BE2C (cell line): ENCODE measurements at regions not wholly inside any gene's neighbourhood (a gene's known extent, or its start where the extent isn't known, plus 50 kb on each side); places are given as distances from the start of the nearest gene placed in this dataset.

ENCODE experiments used
- DNase-seq: peaks from one replicate; pipeline ENCODE4 v3.0.0-alpha.2; 2020
- H3K27me3 ChIP-seq: fragments of 250-450 bp; sonication (Bioruptor Pico); 2 replicates; pipeline ENCODE4 v1.5.1; 2020; ENCODE audit warnings: mild to moderate bottlenecking
- H3K36me3 ChIP-seq: fragments of 250-450 bp; sonication (Bioruptor Pico); 2 replicates; pipeline ENCODE4 v1.5.1; 2020; ENCODE audit warnings: mild to moderate bottlenecking
- H3K4me1 ChIP-seq: fragments of 250-450 bp; sonication (Bioruptor Pico); 2 replicates; pipeline ENCODE4 v1.5.1; 2020
- H3K4me3 ChIP-seq: 2 replicates; pipeline ENCODE4 v1.5.1; 2011; ENCODE audit warnings: low read depth, low read length
- H3K9me3 ChIP-seq: fragments of 250-450 bp; sonication (Bioruptor Pico); 2 replicates; pipeline ENCODE4 v1.5.1; 2020
- CTCF ChIP-seq: IDR thresholded peaks from 2 replicates; pipeline ENCODE4 v1.5.1; 2012; ENCODE audit warnings: mild to moderate bottlenecking, low read depth, low read length

DNA sequence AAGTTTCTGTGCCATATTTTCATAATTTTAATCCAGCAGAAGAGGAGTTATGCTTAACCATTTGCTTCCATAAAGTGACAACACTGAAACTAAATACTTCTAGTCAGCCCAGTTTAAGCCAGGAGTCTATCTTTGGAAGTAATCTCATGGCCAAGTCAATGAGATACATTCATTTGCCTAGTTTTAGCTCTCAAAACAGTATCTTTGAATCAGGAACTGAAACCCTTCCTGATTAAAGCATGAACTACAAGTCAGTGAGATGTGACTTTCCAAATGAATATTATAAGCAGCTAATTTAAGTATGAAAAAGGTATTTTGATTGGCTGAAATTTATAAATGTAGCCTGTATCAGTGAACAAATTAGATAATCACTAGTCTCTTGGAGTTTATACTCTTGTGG, 491.5 kb downstream of the SLC6A15 start:
- Histone ChIP-seq H3K36me3 (no peaks in the 10 kb centered on the region), H3K4me1 (no peaks in the 10 kb centered on the region), H3K27me3 (no peaks in the 10 kb centered on the region), H3K9me3 (no peaks in the 10 kb centered on the region), H3K4me3 (no peak overlapping the region)
- no peak for DNase-seq
- no peak for TF ChIP-seq CTCF

GRCh38 chr12:84416626-84417025, 496.0 kb downstream of the SLC6A15 start:
- H3K4me3 ChIP-seq: no peak overlapping the region
- DNase-seq: no peak
- H3K4me1 ChIP-seq: no peaks in the 10 kb centered on the region
- H3K9me3 ChIP-seq: no peaks in the 10 kb centered on the region
- no peaks in the 10 kb centered on the region for H3K27me3 ChIP-seq
- no peak for TF ChIP-seq CTCF
- H3K36me3 ChIP-seq: no peaks in the 10 kb centered on the region

- H3K27me3 ChIP-seq: no peaks in the 10 kb centered on the region
- no peak for DNase-seq
- TF ChIP-seq CTCF: no peak
- H3K9me3 ChIP-seq: no peaks in the 10 kb centered on the region
- H3K4me3 ChIP-seq: no peak overlapping the region
- H3K36me3 ChIP-seq: no peaks in the 10 kb centered on the region
- no peaks in the 10 kb centered on the region for H3K4me1 ChIP-seq
These were observed 496.7 kb downstream of the SLC6A15 start for GRCh38 chr12:84415946-84416345.

DNA sequence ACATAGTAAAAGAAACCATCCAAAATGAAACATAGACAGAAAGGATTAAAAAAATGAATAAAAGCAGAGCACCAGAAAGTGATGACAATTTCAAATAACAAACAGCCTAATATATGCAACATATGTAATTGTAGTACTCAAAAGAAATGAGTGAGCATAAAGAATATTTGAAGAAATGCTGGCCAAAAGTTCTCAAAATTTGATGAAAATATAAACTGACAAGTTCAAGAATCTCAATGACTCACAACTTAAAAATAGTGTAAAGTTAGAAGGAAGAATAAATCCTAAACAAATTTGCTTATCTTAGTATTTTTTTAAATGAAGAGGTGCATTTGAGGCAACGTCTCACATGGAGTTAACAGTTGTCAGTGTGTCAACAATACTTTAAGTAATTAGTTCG, 498.9 kb downstream of the SLC6A15 start:
- Histone ChIP-seq H3K36me3 (no peaks in the 10 kb centered on the region), H3K27me3 (no peaks in the 10 kb centered on the region), H3K4me1 (no peaks in the 10 kb centered on the region; the same call in 1 of the 2 replicates), H3K4me3 (no peak overlapping the region), H3K9me3 (no peaks in the 10 kb centered on the region)
- no peak for DNase-seq
- TF ChIP-seq CTCF: no peak

GRCh38 chr12:84412226-84412625, 500.4 kb downstream of the SLC6A15 start:
- H3K36me3 ChIP-seq: no peaks in the 10 kb centered on the region
- H3K27me3 ChIP-seq: no peaks in the 10 kb centered on the region
- no peak for TF ChIP-seq CTCF
- H3K9me3 ChIP-seq: no peaks in the 10 kb centered on the region
- H3K4me1 ChIP-seq: no peaks in the 10 kb centered on the region; the same call in 1 of the 2 replicates
- no peak for DNase-seq
- H3K4me3 ChIP-seq: no peak overlapping the region

DNA sequence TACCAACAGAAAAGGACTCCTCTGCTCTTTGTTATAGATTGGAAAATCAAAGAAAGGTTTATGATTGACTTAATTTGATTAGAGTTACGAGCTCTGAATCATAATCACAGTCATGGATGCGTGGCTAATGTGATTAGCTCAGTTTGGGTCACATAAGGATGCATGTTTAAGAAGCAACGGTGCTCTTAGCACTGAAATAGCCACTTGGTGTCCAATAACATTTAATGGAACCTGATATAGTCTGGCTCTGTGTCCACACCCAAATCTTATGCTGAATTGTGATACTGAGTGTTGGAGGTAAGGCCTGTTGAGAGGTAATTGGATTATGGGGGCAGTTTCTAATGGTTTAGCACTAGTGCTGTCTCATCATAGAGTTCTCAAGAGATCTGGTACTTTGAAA, 501.6 kb downstream of the SLC6A15 start:
- Histone ChIP-seq H3K27me3 (no peaks in the 10 kb centered on the region), H3K36me3 (no peaks in the 10 kb centered on the region), H3K4me3 (no peak overlapping the region), H3K9me3 (no peaks in the 10 kb centered on the region), H3K4me1 (no peaks in the 10 kb centered on the region; the same call in 1 of the 2 replicates)
- no peak for TF ChIP-seq CTCF
- peak; percentile 46 for DNase-seq
